ENCODE measurements at regions not wholly inside any gene's neighbourhood (a gene's known extent, or its start where the extent isn't known, plus 50 kb on each side); places are given as distances from the start of the nearest gene placed in this dataset.

GRCh38 chr2:195486987-195487644 is 169.9 kb upstream of the SLC39A10 start:
- H3K27ac ChIP-seq (ENCODE audit: low read depth, low read length), result no peak overlapping the region
- H3K4me3 ChIP-seq (ENCODE audit: low read depth in 1 of 2, low read length in 2 of 2), result no peak overlapping the region
- no peaks in the 10 kb centered on the region for H3K27me3 ChIP-seq (ENCODE audit: control insufficient read depth in 1 of 2, insufficient read depth in 2 of 2, low read length in 2 of 2)
- H3K9me3 ChIP-seq (ENCODE audit: control insufficient read depth in 1 of 2, low read length in 2 of 2), result no peaks in the 10 kb centered on the region
- no peaks in the 10 kb centered on the region for H3K36me3 ChIP-seq (ENCODE audit: control insufficient read depth in 1 of 2, insufficient read depth in 2 of 2, low read length in 2 of 2)
- H3K4me1 ChIP-seq (ENCODE audit: control insufficient read depth in 1 of 2, insufficient read depth in 2 of 2, low read length in 2 of 2), result no peaks in the 10 kb centered on the region
- H3K9ac ChIP-seq (ENCODE audit: low read depth in 1 of 2, low read length in 2 of 2), result no peak overlapping the region

- Histone ChIP-seq H3K27ac (ENCODE audit: low read depth, low read length) (no peak overlapping the region), H3K4me1 (ENCODE audit: control insufficient read depth in 1 of 2, insufficient read depth in 2 of 2, low read length in 2 of 2) (no peaks in the 10 kb centered on the region), H3K9ac (ENCODE audit: low read depth in 1 of 2, low read length in 2 of 2) (no peak overlapping the region), H3K9me3 (ENCODE audit: control insufficient read depth in 1 of 2, low read length in 2 of 2) (no peaks in the 10 kb centered on the region), H3K4me3 (ENCODE audit: low read depth in 1 of 2, low read length in 2 of 2) (no peak overlapping the region), H3K36me3 (ENCODE audit: control insufficient read depth in 1 of 2, insufficient read depth in 2 of 2, low read length in 2 of 2) (no peaks in the 10 kb centered on the region), H3K27me3 (ENCODE audit: control insufficient read depth in 1 of 2, insufficient read depth in 2 of 2, low read length in 2 of 2) (no peaks in the 10 kb centered on the region)
These were observed 170.5 kb upstream of the SLC39A10 start for GRCh38 chr2:195486520-195486919.

DNA sequence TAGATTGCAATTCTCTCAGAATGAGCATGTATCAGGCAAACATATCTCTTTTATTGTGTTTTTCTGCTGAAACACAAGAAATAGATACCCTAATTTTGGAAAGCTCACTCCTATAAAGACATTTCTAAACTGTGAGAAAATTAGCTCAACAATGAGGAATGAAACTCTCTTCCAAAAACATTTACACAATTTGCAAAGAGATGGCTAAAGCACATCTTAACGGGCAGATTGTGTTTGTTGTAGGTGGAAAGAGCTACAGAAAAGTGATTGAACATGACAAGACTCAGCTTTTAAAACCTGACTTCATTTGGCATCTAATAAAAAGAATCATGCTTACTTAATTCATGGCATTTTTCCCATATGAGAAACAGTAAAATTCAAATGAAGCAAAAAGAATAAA is 175.0 kb upstream of the SLC39A10 start:
- Histone ChIP-seq H3K27me3 (ENCODE audit: control insufficient read depth in 1 of 2, insufficient read depth in 2 of 2, low read length in 2 of 2) (no peaks in the 10 kb centered on the region), H3K4me3 (ENCODE audit: low read depth in 1 of 2, low read length in 2 of 2) (no peak overlapping the region), H3K9me3 (ENCODE audit: control insufficient read depth in 1 of 2, low read length in 2 of 2) (no peaks in the 10 kb centered on the region), H3K9ac (ENCODE audit: low read depth in 1 of 2, low read length in 2 of 2) (no peak overlapping the region), H3K27ac (ENCODE audit: low read depth, low read length) (no peak overlapping the region), H3K4me1 (ENCODE audit: control insufficient read depth in 1 of 2, insufficient read depth in 2 of 2, low read length in 2 of 2) (no peaks in the 10 kb centered on the region), H3K36me3 (ENCODE audit: control insufficient read depth in 1 of 2, insufficient read depth in 2 of 2, low read length in 2 of 2) (no peaks in the 10 kb centered on the region)

- Histone ChIP-seq H3K27me3 (ENCODE audit: control insufficient read depth in 1 of 2, insufficient read depth in 2 of 2, low read length in 2 of 2) (no peaks in the 10 kb centered on the region), H3K36me3 (ENCODE audit: control insufficient read depth in 1 of 2, insufficient read depth in 2 of 2, low read length in 2 of 2) (no peaks in the 10 kb centered on the region), H3K27ac (ENCODE audit: low read depth, low read length) (no peak overlapping the region), H3K4me1 (ENCODE audit: control insufficient read depth in 1 of 2, insufficient read depth in 2 of 2, low read length in 2 of 2) (no peaks in the 10 kb centered on the region), H3K9ac (ENCODE audit: low read depth in 1 of 2, low read length in 2 of 2) (no peak overlapping the region), H3K4me3 (ENCODE audit: low read depth in 1 of 2, low read length in 2 of 2) (no peak overlapping the region), H3K9me3 (ENCODE audit: control insufficient read depth in 1 of 2, low read length in 2 of 2) (no peaks in the 10 kb centered on the region)
These were observed 176.9 kb upstream of the SLC39A10 start for GRCh38 chr2:195480121-195480520.

DNA sequence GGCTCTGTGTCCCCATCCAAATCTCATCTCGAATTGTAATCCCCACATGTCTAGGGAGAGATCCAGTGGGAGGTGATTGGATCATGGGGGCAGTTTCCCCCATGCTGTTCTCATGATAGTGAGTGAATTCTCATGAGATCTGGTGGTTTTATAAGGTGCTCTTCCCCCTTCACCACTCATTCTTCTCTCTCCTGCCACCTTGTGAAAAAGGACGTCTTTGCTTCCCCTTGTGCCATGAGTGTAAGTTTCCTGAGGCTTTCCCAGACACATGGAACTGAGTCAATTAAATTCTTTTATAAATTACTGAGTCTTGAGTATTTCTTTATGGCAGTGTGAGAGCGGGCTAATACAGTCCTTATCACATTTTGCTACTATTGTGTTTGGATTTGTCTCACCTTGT is 177.6 kb upstream of the SLC39A10 start:
- Histone ChIP-seq H3K27ac (ENCODE audit: low read depth, low read length) (no peak overlapping the region), H3K9ac (ENCODE audit: low read depth in 1 of 2, low read length in 2 of 2) (no peak overlapping the region), H3K4me3 (ENCODE audit: low read depth in 1 of 2, low read length in 2 of 2) (no peak overlapping the region), H3K9me3 (ENCODE audit: control insufficient read depth in 1 of 2, low read length in 2 of 2) (no peaks in the 10 kb centered on the region), H3K4me1 (ENCODE audit: control insufficient read depth in 1 of 2, insufficient read depth in 2 of 2, low read length in 2 of 2) (no peaks in the 10 kb centered on the region), H3K36me3 (ENCODE audit: control insufficient read depth in 1 of 2, insufficient read depth in 2 of 2, low read length in 2 of 2) (no peaks in the 10 kb centered on the region), H3K27me3 (ENCODE audit: control insufficient read depth in 1 of 2, insufficient read depth in 2 of 2, low read length in 2 of 2) (no peaks in the 10 kb centered on the region)

DNA sequence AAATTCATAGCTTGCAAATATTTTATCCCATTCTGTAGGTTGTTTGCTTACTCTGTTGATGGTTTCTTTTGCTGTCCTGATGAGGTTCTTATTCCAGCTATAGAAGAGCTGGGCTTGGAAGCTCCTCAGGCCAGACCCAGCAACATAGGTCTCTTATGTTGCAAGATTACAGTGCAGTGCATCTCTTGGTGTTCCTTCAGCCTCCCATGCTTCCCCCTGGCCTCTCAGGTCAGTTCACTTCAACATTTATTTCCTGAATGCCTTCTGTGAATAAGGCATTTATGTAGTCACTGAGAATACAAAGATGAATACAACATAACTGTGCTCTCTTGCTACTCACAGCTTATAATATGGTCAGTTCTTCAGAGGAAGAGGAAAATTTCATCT is 179.0 kb upstream of the SLC39A10 start:
- Histone ChIP-seq H3K27me3 (ENCODE audit: control insufficient read depth in 1 of 2, insufficient read depth in 2 of 2, low read length in 2 of 2) (no peaks in the 10 kb centered on the region), H3K9ac (ENCODE audit: low read depth in 1 of 2, low read length in 2 of 2) (no peak overlapping the region), H3K27ac (ENCODE audit: low read depth, low read length) (no peak overlapping the region), H3K4me1 (ENCODE audit: control insufficient read depth in 1 of 2, insufficient read depth in 2 of 2, low read length in 2 of 2) (no peaks in the 10 kb centered on the region), H3K36me3 (ENCODE audit: control insufficient read depth in 1 of 2, insufficient read depth in 2 of 2, low read length in 2 of 2) (no peaks in the 10 kb centered on the region), H3K9me3 (ENCODE audit: control insufficient read depth in 1 of 2, low read length in 2 of 2) (no peaks in the 10 kb centered on the region), H3K4me3 (ENCODE audit: low read depth in 1 of 2, low read length in 2 of 2) (no peak overlapping the region)

- Histone ChIP-seq H3K4me3 (ENCODE audit: low read depth in 1 of 2, low read length in 2 of 2) (no peak overlapping the region), H3K36me3 (ENCODE audit: control insufficient read depth in 1 of 2, insufficient read depth in 2 of 2, low read length in 2 of 2) (no peaks in the 10 kb centered on the region), H3K27ac (ENCODE audit: low read depth, low read length) (no peak overlapping the region), H3K4me1 (ENCODE audit: control insufficient read depth in 1 of 2, insufficient read depth in 2 of 2, low read length in 2 of 2) (no peaks in the 10 kb centered on the region), H3K27me3 (ENCODE audit: control insufficient read depth in 1 of 2, insufficient read depth in 2 of 2, low read length in 2 of 2) (no peaks in the 10 kb centered on the region), H3K9ac (ENCODE audit: low read depth in 1 of 2, low read length in 2 of 2) (no peak overlapping the region), H3K9me3 (ENCODE audit: control insufficient read depth in 1 of 2, low read length in 2 of 2) (no peaks in the 10 kb centered on the region)
These were observed 179.6 kb upstream of the SLC39A10 start for GRCh38 chr2:195477248-195477995.

GRCh38 chr2:195475336-195475735 is 181.7 kb upstream of the SLC39A10 start:
- Histone ChIP-seq H3K4me3 (ENCODE audit: low read depth in 1 of 2, low read length in 2 of 2) (no peak overlapping the region), H3K27me3 (ENCODE audit: control insufficient read depth in 1 of 2, insufficient read depth in 2 of 2, low read length in 2 of 2) (no peaks in the 10 kb centered on the region), H3K9me3 (ENCODE audit: control insufficient read depth in 1 of 2, low read length in 2 of 2) (no peaks in the 10 kb centered on the region), H3K36me3 (ENCODE audit: control insufficient read depth in 1 of 2, insufficient read depth in 2 of 2, low read length in 2 of 2) (no peaks in the 10 kb centered on the region), H3K4me1 (ENCODE audit: control insufficient read depth in 1 of 2, insufficient read depth in 2 of 2, low read length in 2 of 2) (no peaks in the 10 kb centered on the region), H3K27ac (ENCODE audit: low read depth, low read length) (no peak overlapping the region), H3K9ac (ENCODE audit: low read depth in 1 of 2, low read length in 2 of 2) (no peak overlapping the region)

DNA sequence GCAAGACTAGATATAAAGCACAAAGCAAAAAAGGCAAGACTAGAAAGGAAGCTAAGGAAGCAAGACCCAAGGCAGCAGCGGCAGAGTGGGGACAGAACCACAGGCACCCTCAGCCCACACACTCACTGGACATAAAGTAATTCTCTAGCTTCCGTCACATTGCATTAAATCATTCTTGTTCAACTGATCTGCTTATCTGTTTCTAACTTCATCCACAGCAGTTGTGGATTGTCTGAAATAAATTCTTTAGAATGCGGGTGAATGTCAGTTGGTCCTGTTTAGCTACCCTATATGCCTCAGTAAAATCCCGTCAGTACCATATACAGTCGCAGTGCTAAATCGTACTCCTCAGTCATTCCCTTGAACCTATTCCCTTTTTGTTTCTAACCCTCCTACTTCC is 183.2 kb upstream of the SLC39A10 start:
- Histone ChIP-seq H3K9me3 (ENCODE audit: control insufficient read depth in 1 of 2, low read length in 2 of 2) (no peaks in the 10 kb centered on the region), H3K4me3 (ENCODE audit: low read depth in 1 of 2, low read length in 2 of 2) (no peak overlapping the region), H3K36me3 (ENCODE audit: control insufficient read depth in 1 of 2, insufficient read depth in 2 of 2, low read length in 2 of 2) (no peaks in the 10 kb centered on the region), H3K4me1 (ENCODE audit: control insufficient read depth in 1 of 2, insufficient read depth in 2 of 2, low read length in 2 of 2) (no peaks in the 10 kb centered on the region), H3K27me3 (ENCODE audit: control insufficient read depth in 1 of 2, insufficient read depth in 2 of 2, low read length in 2 of 2) (no peaks in the 10 kb centered on the region), H3K27ac (ENCODE audit: low read depth, low read length) (no peak overlapping the region), H3K9ac (ENCODE audit: low read depth in 1 of 2, low read length in 2 of 2) (no peak overlapping the region)

DNA sequence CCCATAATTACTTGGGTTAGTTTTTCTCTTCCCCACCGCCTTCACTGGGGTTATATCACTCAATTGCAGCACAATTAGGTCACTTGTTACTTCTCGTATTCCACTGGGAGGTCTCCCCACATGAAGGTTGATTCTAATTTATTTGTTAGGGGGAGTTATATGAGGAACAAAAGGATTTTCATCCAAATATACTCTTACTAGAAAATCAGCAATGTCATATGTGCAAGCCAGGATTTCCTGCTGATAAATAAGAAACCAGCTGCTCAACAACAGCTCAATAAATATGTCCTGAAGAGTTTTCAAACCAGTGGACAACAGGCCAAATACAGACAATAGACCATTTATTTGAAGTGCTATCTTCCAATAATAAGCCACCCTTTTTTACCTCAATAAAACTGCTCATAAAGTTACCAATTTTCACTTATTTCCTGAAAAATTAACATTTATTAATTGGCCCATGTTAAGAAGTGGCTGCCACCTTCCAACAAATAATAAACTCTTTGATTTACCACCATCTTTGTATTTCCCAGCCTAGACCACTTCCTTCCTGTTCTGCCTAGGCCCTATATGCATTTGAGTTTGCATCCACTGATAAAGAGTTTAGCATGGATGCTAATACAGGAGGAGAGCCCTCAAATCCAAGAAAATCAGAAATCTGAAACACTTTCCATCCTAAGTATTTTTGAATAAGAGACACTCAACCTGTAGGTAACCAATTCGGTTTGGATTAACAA is 184.4 kb upstream of the SLC39A10 start:
- Histone ChIP-seq H3K36me3 (ENCODE audit: control insufficient read depth in 1 of 2, insufficient read depth in 2 of 2, low read length in 2 of 2) (no peaks in the 10 kb centered on the region), H3K4me3 (ENCODE audit: low read depth in 1 of 2, low read length in 2 of 2) (no peak overlapping the region), H3K9me3 (ENCODE audit: control insufficient read depth in 1 of 2, low read length in 2 of 2) (no peaks in the 10 kb centered on the region), H3K4me1 (ENCODE audit: control insufficient read depth in 1 of 2, insufficient read depth in 2 of 2, low read length in 2 of 2) (no peaks in the 10 kb centered on the region), H3K9ac (ENCODE audit: low read depth in 1 of 2, low read length in 2 of 2) (no peak overlapping the region), H3K27me3 (ENCODE audit: control insufficient read depth in 1 of 2, insufficient read depth in 2 of 2, low read length in 2 of 2) (no peaks in the 10 kb centered on the region), H3K27ac (ENCODE audit: low read depth, low read length) (no peak overlapping the region)

All from duodenal mucosa (tissue), 2 donors.